ENCODE measurements at regions not wholly inside any gene's neighbourhood (a gene's known extent, or its start where the extent isn't known, plus 50 kb on each side); places are given as distances from the start of the nearest gene placed in this dataset.
"Not testable (repeated sequence)": the region's sequence is repeated elsewhere in the genome, so short reads cannot be mapped to it uniquely, and the experiment has no call there.

DNA sequence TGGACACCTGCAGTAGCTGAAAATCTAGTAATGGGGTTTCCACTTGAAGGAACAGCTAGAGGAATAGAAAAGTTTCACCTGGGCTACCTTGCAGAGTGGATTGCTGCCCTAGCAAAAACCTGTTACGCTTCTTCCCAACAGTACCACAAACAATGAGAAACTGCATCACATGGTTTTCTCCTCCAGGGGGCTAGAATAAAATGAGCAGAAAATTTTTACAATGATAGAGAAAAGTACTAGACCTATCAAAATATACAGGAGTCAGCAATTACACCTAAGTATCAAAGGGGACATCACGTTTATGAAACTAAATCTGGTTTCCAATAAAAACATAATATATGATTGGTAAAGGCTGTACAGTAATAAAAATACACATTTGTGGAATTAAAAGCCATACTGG, 423.1 kb upstream of the PITX2 start:
- DNase-seq = no peak

DNA sequence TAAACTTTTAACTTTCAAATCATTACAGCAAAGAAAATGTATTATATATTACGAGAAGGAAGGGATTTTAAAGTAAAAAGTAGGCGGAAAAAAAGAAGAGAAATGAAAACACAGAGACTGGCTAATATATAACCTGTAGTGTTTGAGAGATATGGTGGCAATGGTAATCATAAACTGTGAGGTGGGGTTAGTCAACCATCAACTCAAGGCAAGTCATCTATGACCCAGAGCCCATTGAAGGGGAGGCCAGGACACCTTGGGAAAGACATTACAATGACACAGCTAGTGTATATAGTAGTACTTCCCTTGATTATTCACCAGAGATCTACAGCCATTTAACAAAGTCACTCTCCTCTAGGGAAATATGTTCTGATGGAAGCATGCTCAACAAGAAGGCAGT, 423.9 kb upstream of the PITX2 start:
- DNase-seq = no peak

DNA sequence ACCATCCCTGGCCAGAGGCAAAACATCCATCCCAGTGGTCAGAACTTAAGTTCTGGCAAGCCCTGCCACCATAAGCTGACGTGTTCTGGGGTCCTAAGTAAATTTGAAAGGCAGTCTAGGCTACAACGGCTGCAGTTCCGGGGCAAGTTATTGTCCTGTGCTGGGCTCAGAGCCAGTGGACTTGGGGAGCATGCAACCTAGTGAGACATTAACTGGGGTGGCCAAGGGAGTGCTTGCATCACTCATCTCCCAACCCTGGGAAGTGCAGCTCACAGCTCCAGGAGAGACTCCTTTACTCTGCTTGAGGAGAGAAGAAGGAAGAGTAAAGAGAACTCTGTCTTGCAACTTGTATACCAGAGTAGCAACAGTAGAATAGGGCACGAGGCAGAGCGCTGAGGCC, 425.4 kb upstream of the PITX2 start:
- no peak for DNase-seq

DNA sequence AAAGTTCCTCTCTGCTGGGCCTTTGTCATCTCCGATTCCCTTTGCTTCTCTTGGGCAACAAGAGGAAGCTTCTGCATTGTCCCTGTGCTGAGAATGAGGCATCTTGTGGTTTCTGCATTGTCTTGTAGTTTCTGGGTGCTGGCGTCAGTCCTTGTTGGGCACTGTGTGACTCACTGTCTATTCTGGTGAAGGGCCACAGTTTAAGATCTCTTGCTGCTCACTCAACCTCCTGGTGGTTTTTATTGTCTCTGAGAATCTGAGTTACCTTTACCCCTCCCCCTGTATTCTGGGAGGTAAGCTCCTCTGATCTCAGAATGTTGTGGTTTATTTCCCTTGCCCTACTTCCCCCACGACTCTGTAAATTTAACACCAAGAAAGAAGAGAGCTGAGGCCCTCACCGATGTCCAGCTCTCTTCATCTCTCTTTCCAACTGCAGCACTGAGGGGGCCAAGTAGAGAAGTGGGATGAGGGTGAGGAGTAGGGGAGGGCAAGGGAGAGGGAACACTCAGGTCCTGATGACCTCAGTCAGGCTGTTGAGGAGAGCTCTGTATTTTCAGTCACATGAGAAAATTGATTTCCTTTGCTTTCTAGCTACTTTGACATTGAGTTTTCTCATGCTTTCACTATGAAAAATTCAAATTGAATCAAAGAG, 441.6 kb upstream of the PITX2 start:
- no peak for DNase-seq

DNA sequence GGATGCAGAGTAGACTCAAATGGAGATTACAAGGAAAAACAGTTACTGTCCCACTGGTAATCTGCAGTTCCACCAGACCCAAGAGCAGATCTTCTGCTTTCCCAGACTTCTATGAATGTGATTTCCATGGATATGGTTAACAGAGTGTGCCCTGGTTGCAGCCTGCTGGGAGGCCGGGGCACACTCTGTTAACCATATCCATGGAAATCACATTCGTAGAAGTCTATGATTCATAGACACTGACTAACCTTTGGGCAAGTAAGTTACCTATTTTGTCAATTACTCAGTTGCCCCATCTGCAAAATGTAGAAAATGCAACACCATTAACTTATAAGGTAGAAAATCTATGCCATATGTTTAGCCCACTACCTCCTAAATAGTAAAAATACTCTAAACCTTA, 443.1 kb upstream of the PITX2 start:
- DNase-seq = no peak

DNA sequence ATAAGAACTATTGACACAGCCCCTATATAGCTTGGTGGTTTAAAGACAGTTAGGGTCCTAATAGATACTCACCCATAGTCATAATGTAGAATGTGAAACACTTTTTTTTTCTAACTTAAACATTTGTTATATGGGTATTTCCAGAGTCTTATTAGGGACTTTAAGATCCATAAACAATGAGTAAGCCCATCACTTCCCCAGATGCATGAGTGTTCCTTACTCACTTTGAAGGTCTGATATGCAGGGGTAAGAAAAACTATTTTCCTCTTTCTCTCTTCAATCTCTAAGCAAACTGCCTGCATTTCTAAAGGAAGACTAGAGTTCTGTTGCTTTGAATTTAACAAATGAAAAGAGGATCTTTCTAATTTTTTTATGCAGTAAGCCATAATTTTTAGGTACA, 443.6 kb upstream of the PITX2 start:
- DNase-seq = no peak

DNA sequence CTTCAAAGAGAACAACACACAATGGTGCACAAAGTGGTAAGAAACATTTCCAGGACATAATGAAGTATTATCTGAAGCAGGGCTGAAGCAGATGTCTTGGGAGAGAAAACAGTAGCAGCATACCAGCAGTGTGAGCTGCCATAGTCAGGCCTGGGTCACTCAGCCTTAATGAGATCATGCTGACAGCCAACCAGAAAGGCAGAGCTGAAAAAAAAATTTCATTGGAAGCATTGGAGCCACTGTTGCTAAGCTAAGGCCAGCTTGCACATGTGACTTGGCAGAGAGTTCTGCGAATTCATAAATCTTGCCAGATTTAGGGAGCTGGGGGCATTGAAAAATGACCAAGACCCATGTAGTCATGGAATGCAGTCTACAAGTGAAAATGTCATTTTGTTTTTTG, 444.0 kb upstream of the PITX2 start:
- no peak for DNase-seq

DNA sequence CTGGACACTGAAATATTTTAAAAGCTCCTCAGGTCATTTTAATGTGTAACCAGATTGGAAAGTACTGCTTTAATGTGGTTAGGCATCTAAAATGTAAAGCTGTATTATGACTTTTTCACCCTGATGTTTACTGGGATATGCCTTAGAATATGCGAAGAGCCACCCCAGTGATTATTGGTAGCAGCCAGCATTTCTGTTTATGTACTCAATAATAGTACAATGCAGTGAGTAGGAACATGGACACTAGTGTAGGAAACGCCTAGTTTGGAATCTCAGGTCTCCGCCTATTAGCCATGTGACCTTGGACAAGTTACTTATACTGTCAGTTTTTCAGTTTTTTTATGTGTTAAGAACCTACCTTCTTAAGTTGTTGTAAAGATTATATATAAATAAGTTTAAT, 446.0 kb upstream of the PITX2 start:
- no peak for DNase-seq

DNA sequence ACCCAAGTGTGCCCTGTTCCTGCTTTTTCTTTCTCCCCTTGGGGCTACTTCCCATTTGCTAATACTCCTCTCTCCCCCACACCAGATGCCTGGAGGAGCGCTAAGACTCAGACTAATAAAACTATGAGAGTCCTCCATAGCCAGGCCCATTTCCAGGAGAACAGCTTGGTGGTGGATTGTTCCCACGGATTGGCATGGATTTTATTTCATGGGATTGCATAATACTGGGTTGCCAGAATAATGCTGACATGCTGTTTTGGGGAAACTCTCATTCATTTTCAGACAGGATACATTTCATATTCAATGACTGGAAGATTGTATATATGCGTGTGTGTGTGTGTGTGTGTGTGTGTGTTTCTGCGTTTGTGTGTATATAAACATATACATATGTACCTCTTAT, 447.5 kb upstream of the PITX2 start:
- no peak for DNase-seq

DNA sequence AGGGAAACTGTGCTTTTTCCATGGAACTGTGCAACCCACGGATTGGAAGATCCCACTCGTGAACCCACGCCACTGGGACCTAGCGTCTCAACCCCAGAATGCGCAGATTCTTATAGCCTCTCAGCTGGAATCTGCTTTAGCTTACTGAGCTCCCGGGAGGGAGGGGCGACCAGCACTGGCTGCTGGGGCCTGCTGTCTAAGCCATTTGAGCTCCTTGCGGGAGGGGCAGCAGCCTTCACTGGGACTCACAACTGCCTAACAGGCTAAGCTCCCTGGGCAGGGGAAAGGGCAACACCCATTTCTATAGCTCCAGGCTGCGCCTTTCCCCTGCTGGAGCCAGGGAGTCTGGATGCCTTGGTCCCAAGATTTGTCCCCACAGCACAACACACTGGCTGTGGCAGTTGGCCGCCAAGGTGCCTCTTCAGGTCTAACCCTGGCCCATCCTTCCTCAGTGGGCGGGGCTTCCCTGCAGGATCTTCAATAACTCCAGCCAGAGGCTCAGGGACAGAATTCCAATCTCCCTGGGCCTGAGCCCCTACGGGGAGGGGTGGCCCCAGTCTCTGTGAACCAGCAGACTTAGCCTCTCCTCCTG, 451.7 kb upstream of the PITX2 start:
- no peak for DNase-seq

DNA sequence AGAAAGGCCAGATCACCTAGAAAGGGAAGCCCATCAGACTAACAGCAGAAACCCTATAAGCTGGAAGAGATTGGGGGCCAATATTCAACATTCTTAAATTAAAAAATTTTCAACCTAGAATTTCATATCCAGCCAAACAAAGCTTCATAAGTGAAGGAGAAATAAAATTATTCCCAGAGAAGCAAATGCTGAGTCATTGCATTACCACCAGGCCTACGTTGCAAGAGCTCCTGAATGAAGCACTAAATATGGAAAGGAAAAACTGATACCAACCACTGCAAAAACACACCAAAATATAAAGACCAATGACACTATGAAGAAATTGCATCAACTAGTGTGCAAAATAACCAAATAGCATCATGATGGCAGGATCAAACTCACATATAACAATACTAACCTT, 453.4 kb upstream of the PITX2 start:
- DNase-seq = not testable (repeated sequence)

DNA sequence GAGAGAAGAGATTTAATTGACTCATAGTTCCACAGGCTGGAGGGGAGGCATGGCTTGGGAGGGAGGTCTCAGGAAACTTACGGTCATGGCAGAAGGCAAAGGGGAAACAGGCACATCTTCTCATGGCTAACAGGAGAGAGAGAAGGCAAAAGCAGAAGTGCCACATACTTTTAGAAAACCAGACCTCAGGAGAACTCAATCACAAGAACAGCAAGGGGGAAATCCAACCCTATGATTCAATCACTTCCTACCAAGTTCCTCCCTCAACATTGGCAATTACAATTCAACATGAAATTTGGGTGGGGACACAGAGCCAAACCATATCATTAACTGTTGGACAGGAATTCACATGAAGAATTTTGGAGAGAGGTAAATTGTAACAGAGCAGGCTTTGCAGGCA, 485.3 kb upstream of the PITX2 start:
- no peak for DNase-seq

DNA sequence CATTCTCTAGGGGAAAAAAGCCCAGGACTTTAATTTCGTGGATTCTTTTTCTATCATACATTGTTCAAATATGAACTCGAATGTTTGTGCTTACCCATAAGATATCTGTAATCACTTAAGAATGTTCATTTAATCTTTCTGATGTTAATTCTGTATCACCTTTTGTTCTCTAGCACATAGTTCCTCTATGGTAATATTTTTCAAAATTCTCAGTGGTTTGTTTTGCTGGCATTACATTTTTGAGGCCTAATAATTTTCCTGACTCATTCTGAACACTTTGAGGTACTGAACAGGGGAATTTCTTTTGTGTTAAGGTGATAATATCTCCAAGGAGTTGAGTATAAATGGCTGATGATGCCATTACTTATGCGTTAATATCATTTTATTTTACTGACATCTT, 490.7 kb upstream of the PITX2 start:
- DNase-seq = no peak

DNA sequence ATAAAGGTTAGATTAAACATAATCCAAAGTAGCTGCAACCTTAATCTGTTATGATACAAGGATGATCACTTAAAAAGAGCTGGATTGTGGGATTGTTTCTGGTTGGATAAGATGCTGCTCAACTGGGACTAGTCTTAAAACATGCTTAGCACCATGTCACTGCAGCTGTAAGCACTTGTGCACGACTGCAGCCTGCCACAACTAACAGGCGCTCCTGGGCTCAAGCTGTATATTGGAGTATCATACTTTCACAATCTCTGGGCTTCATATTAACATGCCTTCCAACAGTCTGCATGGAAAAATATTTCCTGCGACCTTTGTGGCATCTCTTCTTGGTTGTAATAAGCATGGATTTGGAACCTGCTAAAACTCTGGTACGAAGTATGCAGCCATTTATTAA, 493.0 kb upstream of the PITX2 start:
- no peak for DNase-seq

DNA sequence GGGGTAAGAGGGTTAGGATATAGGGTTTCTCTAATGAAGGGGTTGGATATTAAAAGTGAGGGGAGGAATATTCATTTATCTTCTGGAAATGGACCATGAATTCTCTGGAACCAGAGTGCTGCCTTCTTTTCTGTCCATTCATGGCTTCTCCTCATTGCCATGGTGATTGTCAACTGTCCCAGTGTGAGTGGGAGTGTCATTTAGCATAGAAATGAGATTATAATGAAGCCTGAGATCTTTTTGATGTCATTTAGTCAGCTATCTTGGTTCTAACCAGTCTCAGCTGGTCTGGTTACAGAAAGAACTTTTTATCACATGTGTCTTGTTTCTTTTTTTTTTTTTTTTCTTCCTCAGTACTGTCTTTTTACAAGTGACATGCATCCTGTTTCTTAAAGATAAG, 497.3 kb upstream of the PITX2 start:
- DNase-seq = no peak

DNA sequence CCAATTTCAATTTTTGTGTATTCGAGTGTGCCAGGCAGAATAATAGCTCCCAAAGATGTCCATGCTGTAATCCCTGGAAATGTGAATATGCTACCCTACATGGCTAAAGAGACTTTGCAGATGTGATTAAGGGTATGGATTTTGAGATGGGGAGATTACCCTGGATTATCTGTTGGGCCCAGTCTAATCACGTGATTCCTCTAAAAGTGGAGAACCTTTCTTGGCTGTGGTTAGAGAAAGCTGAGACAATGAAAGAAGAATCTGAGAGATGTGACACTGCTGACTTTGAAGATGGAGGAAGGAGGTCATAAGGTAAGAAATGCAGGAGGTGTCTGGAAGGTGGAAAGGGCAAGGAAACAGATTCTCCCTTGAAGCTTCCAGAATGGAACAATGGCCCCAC, 503.5 kb upstream of the PITX2 start:
- no peak for DNase-seq

DNA sequence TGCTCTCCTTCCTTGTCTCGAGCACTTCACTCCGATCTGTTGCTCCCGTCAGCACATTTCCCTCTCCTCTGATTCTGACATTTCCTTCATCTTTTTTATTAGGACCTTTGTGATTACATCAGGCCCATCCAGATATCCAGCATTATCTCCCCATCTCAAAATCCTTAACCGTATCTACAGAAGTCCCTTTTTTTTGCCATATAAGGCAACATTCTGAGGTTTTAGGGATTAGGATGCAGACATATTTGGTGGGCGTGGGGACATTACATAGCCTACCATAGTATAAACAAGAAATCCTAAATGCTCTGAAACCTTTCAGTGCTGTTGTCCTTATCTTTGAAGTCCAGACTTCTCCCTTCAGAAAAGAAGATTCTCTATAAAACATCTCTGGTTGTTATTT, 505.0 kb upstream of the PITX2 start:
- DNase-seq = no peak

DNA sequence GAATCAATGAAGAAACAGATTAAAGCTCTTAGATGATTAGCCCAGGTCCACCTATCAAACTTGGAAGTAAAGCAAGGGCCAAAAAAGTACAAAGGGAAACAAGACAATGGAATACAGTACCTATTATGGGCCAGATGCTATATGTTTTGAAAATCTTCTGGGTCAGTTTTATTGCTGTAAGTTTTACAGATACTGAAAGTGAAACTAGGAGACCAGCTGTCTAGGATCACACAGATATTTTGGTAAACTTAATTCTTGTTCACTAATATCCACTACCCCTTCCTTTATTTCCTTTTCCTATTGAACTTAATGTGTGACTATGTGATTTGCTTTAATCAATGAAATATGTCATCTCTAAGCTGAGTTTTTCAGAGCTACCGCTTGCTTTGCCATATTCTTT, 505.4 kb upstream of the PITX2 start:
- DNase-seq = no peak

DNA sequence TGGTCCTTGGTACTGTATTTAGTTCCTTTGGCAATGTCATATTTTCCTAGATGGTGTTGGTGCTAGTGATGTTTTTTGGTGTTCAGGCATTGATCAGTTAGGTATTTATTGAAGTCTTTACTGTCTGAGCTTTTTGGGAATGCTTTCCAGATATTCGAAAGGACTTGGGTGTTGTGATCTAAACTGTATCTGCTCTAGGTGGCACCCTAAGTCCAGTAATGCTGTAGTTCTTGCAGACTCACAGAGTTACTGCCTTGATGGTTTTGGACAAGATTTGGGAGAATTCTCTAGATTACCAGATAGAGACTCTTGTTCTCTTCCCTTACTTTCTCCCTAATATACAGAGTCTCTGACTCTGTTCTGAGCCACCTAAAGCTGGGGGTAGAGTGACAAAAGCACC, 513.6 kb upstream of the PITX2 start:
- DNase-seq = no peak

DNA sequence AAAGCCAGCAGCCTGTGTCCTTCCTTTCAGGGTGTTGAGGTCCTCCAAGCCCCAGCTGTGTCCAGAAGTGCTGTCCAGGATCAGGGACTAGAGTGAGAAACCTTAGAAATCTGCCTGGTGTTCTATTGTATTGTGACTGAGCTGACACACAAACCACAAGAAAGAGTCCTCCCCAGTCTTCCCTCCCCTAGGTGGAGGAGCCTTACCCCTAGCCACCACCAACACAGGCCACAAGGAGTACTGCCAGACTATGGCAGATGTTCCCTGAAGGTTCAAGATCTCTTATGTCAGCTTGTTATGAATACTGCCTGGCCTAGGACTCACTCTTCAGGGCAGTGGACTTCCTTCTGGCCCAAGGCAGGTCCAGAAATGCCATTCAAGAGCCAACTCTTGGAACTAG, 514.1 kb upstream of the PITX2 start:
- DNase-seq = no peak

DNA sequence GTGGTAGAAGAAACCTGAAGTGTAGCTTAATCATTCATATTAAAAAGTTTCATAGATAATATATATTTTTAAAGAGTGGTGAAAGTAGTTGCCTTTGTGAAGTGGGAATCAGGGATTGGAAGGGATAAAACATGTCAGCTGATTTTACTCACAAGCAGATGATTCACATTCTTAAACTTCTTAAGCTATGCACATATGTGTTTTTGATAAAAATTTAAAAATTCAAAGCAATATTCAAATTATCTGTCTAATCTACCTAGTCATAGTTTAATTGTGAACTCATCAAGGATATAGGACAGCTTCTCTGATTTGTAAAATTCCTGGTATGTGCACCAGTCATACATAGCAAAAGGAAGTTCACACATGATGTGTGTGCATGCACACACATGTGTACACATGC, 520.6 kb upstream of the PITX2 start:
- no peak for DNase-seq

DNA sequence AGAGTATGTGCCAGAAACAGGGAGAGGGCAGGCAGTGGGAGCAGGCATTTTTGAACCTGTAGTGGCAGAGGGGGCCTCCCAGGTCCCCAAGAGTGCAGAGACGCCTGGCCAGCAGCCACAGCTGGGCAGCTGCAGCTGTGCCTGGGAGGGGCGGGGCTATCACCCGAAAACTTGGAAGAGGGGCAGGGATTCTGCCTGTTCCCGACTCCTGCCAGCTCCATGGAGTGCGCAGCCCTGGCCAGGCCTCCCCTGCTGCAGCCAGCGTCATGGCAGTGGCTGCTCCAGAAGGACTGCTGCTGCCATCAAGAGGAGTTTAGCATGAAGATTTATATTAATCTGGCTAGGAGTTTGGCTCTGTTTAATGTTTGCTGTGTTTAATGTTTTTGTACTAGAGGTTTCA, 532.1 kb upstream of the PITX2 start:
- DNase-seq = no peak

DNA sequence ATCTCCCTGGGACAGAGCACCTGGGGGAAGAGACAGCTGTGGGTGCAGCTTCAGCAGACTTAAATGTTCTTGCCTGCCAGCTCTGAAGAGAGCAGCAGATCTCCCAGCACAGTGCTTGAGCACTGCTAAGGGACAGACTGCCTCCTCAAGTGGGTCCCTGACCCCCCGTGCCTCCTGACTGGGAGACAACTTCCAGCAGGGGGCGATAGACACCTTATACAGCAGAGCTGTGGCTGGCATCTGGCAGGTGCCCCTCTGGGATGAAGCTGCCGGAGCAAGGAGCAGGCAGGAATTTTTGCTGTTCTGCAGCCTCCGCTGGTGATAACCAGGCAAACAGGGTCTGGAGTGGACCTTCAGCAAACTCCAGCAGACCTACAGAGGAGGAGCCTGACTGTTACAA, 541.7 kb upstream of the PITX2 start:
- not testable (repeated sequence) for DNase-seq

DNA sequence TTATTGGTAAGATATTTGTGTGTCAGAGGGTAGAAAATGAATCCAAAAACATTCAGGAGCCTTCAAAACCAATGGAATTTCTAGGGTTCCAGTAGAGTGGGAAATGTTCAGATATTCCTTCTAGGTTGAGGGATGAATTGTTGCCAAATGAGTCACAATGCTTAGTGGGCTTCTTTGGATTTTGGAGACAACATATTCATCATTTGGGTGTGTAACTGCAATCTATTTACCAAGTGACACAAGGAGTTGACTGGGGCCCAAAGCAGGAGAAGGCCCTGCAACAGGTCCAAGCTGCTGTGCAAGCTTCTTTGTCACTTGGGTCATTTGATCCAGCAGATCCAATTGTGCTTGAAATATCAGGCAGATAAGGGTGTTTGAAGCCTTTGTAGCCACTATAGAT, 551.5 kb upstream of the PITX2 start:
- no peak for DNase-seq

DNA sequence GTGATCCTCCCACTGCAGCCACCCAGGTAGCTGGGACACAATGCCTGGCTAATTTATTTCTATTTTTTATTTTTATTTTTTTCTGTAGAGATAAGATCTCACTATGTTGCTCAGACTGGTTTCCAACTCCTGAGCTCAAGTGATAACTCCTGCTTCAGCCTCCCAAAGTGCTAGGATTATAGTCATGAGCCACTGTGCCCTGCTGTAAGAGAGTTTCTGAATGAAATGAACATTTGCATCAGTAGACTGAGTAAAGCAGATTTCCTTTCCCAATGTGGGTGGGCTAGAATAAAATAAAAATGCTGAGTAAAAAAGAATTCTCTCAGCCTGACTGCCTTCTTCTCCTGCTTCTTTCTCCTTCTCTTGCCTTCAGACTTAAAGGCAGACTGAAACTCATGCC, 555.4 kb upstream of the PITX2 start:
- no peak for DNase-seq

DNA sequence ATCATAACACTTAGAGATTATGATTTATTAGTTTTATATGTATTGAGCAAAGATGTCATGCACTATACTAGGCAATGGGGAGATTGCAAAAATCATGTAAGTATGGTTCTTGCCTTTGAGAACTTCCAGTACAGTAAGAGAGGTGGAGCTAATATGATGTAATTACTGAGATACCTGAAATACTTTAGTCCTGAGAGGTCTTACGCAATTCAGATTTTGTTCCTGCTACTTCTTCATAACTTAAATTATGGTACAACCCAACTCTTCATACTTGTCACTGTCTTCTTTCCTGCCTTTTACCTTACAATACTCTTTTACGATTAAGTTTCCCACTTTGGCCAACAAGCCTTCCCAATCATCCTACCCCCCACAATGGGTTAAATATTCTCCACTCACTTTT, 564.2 kb upstream of the PITX2 start:
- no peak for DNase-seq

Data from activated T-cell treated with anti-CD3 and anti-CD28 coated beads for 4 hours (primary cell).